ENCODE measurements at regions not wholly inside any gene's neighbourhood (a gene's known extent, or its start where the extent isn't known, plus 50 kb on each side); places are given as distances from the start of the nearest gene placed in this dataset.

- TF ChIP-seq TSHZ1 (tag by site-specific recombination; IDR thresholded peaks at IDR 0.05; ENCODE audit: borderline replicate concordance) (no peak), ZBTB17 (tag by site-specific recombination; IDR thresholded peaks at IDR 0.05) (no peak), ZNF202 (tag by site-specific recombination; IDR thresholded peaks at IDR 0.05; ENCODE audit: borderline replicate concordance) (no peak), CTCF (tag by site-specific recombination; IDR thresholded peaks at IDR 0.05) (no peak), HOXA7 (CRISPR knock-in tag; IDR thresholded peaks at IDR 0.05; ENCODE audit: borderline replicate concordance) (no peak), PRDM1 (tag by site-specific recombination; IDR thresholded peaks at IDR 0.05) (no peak), YY1 (tag by site-specific recombination; IDR thresholded peaks at IDR 0.05) (no peak), ZNF704 (tag by site-specific recombination; IDR thresholded peaks at IDR 0.05) (no peak), KLF10 (tag by site-specific recombination; IDR thresholded peaks at IDR 0.05) (no peak), ZBTB1 (tag by site-specific recombination; IDR thresholded peaks at IDR 0.05) (no peak), ZNF274 (IDR thresholded peaks at IDR 0.05; ENCODE audit: low read length) (no peak), ZNF274 (tag by site-specific recombination; IDR thresholded peaks at IDR 0.05; ENCODE audit: borderline replicate concordance) (no peak)
Observed at GRCh38 chr22:49548356-49549202, 279.1 kb downstream of the BRD1 start.
